Retinal pigment epithelial cell (primary cell): ENCODE measurements at regions not wholly inside any gene's neighbourhood (a gene's known extent, or its start where the extent isn't known, plus 50 kb on each side); places are given as distances from the start of the nearest gene placed in this dataset.
A peak's percentile ranks its signal among the peaks of the same experiment; 100 is the strongest.

Experiments used
- DNase-seq: peaks from one replicate; pipeline ENCODE4 v3.0.0-alpha.2; 2010; ENCODE audit warnings: low read depth
- H3K4me3 ChIP-seq: 2 replicates; pipeline ENCODE4 v1.5.1; 2011; ENCODE audit warnings: mild to moderate bottlenecking, low read length, control low read depth, moderate library complexity
- TF ChIP-seq, protein P1 (sequence below): conservative IDR thresholded peaks from 2 replicates; pipeline ENCODE4 v1.5.1; 2011; ENCODE audit warnings: low read depth, low read length, control low read depth, inconsistent platforms

DNA sequence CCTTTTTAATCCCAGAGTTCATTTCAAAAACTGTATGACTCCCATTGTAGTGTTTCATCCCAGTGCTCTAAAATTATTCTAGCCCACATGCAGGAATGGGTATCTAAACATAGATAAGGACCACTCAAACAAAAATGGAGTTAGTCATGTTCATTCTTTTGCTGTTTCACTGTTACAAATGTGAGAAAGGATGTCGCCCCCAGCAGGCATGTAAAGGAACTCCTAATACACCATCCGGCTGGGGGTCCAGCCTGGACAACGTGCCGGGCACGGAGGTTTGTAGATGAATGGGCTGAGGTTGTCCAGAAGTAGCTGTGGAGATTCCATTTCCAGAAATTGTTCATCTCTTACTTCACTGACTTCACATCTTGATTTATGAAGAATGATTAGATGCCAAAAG is 101.9 kb upstream of the RAB12 start:
- TF ChIP-seq, protein P1, sequence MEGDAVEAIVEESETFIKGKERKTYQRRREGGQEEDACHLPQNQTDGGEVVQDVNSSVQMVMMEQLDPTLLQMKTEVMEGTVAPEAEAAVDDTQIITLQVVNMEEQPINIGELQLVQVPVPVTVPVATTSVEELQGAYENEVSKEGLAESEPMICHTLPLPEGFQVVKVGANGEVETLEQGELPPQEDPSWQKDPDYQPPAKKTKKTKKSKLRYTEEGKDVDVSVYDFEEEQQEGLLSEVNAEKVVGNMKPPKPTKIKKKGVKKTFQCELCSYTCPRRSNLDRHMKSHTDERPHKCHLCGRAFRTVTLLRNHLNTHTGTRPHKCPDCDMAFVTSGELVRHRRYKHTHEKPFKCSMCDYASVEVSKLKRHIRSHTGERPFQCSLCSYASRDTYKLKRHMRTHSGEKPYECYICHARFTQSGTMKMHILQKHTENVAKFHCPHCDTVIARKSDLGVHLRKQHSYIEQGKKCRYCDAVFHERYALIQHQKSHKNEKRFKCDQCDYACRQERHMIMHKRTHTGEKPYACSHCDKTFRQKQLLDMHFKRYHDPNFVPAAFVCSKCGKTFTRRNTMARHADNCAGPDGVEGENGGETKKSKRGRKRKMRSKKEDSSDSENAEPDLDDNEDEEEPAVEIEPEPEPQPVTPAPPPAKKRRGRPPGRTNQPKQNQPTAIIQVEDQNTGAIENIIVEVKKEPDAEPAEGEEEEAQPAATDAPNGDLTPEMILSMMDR: peak; percentile 54
- DNase-seq: no peak
- H3K4me3 ChIP-seq: no peak overlapping the region

DNA sequence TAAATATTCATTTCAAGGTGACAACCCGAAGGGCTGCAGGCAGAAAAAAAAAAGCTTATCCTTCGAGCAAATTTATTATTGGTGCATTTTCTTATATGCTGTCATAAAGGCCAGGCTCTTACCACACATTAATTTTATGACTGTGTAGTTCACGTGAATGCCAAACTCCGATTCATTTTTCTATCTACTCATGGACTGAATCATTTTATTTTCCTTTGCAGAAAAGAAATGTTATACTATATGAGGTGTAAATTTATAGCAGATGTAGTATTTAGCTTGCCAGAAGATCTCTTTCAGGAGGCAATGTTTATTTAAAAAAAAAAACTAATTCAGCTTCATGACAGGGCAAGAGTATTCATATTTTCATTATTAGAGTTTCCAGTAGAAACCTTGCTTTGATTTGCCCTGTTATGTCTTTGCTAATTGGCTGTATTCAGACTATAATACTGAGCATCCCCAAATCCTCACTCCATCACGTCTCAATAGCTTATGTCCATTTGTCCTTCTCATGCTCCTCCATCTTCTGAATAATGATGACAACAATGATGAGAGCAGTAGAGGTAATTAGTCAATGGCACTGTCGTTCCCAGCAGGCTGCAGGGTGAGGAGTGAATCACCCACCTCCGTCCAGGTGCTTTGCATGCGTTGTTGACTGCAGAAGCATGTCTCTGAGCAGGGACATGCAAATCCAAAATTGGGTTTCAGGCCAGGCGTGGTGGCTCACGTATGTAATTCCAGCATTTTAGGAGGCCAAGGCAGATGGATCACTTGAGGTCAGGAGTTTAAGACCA is 101.1 kb upstream of the RAB12 start:
- H3K4me3 ChIP-seq: no peak overlapping the region
- TF ChIP-seq, protein P1: no peak
- no peak for DNase-seq

DNA sequence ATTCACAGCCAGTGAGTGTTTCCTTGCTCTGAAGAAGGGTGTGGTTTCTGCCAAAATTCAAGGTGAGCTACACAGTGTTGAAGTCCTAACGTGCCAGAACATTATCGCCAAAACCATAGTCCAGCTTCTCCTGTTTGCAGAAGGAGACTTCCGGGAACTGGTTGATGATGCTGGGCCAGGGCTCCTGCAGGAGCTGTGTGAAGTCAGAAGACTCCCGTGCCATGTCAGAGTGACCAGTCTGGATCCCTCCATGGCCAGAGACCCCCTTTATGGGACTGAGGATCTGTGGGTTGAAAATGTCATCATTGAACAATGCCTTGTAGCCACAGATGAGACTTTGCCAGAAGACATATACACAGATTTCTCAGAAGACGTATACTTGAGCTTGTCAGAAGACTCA is 96.0 kb upstream of the RAB12 start:
- TF ChIP-seq, protein P1: no peak
- no peak for DNase-seq
- no peak overlapping the region for H3K4me3 ChIP-seq

DNA sequence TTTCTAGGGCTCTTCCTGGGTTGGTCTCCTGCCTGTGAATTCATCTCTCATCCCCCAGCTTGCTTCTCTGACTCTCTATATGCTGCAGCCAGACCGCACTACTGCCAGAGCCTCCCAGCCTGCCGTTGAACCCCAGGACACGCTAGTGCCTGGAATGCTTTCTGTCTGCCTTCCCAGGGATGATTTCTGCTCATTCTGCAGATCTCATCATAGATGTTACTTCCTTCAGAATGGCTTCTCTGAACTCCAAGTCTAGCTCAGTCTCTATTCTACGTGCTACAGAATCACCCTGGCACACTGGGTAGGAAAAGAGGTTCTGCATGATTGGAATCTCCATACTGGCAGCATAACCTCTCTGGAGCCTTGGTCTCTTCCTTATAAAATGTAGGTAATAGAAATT is 94.8 kb upstream of the RAB12 start:
- H3K4me3 ChIP-seq: no peak overlapping the region
- DNase-seq: no peak
- TF ChIP-seq, protein P1: no peak

DNA sequence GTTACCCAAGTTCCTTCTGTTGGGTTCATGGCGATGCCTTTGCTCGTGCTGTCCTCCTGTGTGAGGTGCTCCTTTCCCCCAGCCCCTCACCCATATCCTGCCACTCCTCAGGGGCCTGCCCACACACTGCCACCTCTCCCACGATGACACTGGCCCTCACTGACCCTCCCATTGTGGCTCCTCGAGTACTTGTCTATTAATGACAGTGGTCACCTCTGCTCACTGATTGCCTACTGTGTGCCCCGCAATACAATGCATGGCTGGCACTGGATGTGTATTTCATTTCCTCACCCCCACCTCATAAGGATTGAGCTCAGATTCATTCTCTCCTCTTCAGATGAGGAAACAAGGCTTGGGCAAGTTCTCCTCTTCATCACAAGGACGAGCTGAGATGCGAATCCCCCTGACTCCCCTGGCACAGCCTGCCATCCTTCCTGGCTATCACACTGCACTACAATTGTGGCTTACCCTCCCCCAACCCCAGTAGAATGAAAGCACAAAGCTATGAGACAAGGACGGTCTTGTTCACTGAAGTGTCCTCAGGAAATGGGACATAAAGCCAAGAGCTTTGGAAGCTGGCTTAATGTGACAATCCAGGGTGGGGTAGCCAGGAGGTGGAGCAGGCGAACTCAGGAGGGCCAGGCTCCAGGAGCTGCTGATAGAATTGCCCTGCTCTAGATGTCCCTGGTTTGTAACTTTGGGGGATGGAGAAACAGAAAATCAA is 93.9 kb upstream of the RAB12 start:
- no peak overlapping the region for H3K4me3 ChIP-seq
- TF ChIP-seq, protein P1: no peak

DNA sequence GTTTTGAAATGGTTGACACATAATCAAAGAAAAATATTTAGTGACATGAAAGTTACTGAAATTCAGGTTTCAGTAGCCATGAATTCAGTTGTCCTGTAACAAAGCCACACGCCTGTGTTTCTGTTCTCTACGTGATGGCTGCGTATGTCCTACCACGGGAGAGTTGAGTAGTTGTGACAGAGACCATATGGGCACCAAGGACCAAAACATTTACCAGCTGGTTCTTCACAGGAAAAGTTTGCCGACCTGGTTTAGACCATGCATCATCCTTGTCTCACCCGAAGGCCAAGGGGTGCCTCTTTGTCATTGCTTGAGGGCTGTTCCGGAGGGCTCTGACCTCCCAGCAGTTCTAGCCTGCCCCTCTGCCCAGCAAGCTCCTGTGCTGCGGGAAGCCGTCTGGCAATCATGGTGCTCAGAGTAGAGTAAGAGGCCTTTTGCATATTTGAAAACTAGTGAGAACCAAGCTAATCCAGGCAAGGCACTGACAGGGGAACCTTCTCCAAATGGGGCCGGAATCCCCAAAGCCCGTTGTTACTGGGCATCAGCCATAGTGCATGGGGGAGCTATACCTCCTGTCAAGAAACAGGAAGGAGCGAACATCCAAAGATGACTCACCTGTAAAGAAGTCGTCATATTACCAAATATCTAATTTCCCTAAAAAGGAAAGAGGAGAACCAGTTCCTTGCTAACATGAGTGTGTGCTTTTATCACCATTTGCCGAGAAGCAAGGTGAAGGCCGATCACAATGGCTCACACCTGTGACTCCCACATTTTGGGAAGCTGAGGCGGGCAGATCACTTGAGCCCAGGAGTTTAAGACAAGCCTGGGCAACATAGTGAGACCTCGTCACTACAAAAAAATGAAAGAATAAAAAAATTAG is 92.6 kb upstream of the RAB12 start:
- DNase-seq: no peak
- TF ChIP-seq, protein P1: no peak
- H3K4me3 ChIP-seq: no peak overlapping the region

More for the DNA sequence above, 93.9 kb upstream of the RAB12 start:
- no peak for DNase-seq
